Omental fat pad (tissue), 3 donors: ENCODE measurements at regions not wholly inside any gene's neighbourhood (a gene's known extent, or its start where the extent isn't known, plus 50 kb on each side); places are given as distances from the start of the nearest gene placed in this dataset.

Source experiments
- ATAC-seq: fragments of 150-250 bp; one replicate; pipeline ENCODE4 v1.9.1; 2016; ENCODE audit warnings: mild to moderate bottlenecking, moderate library complexity; ENCODE audit not compliant: low FRiP score
- DNase-seq: peaks from one replicate; pipeline ENCODE4 v3.0.0-alpha.2; 2019; ENCODE audit warnings: low spot score
- CTCF ChIP-seq, 3 donors: fragments of 450-650 bp; IDR thresholded peaks; one replicate each; pipeline ENCODE4 v1.5.1; 2016 to 2017; ENCODE audit warnings: antibody characterized with exemption in 3 of 3, mild to moderate bottlenecking in 3 of 3, moderate library complexity in 2 of 3

GRCh38 chr18:38867680-38868079 is 1302.1 kb upstream of the CELF4 start:
- TF ChIP-seq CTCF (IDR thresholded peaks at IDR 0.05), result no peak
- DNase-seq (no peak), ATAC-seq (no peak)

DNA sequence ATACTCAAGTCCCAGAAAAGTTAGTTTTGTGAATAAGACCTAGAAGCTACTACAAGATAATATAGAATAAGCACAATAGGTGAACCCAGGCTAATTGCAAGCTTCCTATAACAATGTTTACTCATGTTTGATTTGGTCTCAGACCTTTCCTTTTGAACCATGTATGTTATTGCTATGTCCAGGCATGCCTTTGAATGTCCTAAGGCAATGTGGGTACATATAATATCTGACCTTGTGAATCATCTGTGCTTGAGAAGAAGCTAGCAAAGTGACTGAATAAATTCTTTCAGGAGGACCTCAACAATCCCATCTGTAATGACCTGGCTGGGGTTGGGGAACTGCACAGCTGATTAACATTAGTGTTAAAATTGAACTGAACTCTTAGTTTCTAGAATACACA is 1285.9 kb upstream of the CELF4 start:
- DNase-seq, result no peak
- no peak for ATAC-seq
- TF ChIP-seq CTCF (IDR thresholded peaks at IDR 0.05), result no peak

DNA sequence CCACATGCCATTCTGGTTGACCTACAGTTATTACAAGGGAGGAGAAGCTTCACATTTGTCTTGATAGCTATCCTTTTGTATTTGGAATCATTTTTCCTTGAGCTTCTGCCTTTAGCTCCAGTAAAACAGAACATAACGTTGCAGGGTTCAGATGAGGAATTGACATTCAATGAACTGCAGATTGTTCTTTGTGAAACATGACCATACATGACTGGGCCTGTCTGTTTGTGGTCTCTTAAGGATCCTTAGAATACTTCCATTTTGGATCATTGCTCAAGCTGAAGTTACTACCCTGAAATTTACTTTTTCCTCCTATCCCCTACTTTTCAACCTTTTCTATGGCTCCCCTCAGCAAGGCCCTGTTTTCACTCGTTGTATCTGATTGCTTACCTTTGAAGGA is 1281.7 kb upstream of the CELF4 start:
- TF ChIP-seq CTCF (IDR thresholded peaks at IDR 0.05), result no peak
- DNase-seq (no peak), ATAC-seq (no peak)

GRCh38 chr18:38843291-38843690 is 1277.7 kb upstream of the CELF4 start:
- no peak for TF ChIP-seq CTCF (IDR thresholded peaks at IDR 0.05)
- no peak for DNase-seq
- ATAC-seq, result no peak

- ATAC-seq, result no peak
- TF ChIP-seq CTCF (IDR thresholded peaks at IDR 0.05), result no peak
- no peak for DNase-seq
Measured at GRCh38 chr18:38826247-38826646, 1260.6 kb upstream of the CELF4 start.

DNA sequence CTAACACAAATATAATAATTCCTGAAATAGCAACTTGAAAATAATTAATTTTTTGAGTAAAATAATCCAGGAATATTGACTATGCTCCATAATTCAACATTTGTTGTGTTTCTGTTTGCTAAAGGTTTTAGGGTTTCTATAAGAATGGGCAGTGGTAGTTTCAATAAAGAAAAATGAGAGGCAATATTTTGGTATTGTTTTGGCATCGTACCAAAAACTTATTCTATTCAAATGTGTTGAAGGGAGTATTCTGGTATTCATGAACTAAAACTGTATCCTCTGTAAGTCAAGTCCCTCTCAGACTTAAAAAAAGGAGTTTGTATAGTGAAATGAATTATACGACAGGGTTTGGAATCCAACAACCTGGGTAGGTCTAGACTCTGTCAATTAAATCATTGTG is 1245.6 kb upstream of the CELF4 start:
- ATAC-seq, result no peak
- no peak for DNase-seq
- TF ChIP-seq CTCF (IDR thresholded peaks at IDR 0.05), result no peak

DNA sequence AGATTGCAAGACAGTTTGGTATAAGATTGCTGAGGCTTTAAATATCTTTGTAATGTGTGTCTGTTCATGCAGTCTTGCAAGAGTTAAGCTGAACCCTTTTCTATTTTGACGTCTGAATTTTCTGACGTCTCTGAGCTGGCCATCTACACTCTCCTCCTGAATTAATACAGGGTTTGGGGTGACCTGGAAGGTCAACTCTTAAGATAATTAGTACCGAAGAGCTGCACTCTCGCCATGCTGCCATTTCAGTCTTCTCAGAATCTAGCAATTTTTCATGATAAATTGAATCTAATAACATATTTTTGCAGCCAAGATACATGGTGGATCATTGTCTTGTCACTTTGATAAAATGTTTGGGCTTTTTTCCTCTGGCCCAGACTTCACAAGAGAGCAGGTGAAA is 1245.2 kb upstream of the CELF4 start:
- no peak for TF ChIP-seq CTCF (IDR thresholded peaks at IDR 0.05)
- DNase-seq (no peak), ATAC-seq (no peak)
